ENCODE measurements at regions not wholly inside any gene's neighbourhood (a gene's known extent, or its start where the extent isn't known, plus 50 kb on each side); places are given as distances from the start of the nearest gene placed in this dataset.
A peak's percentile ranks its signal among the peaks of the same experiment; 100 is the strongest.

DNA sequence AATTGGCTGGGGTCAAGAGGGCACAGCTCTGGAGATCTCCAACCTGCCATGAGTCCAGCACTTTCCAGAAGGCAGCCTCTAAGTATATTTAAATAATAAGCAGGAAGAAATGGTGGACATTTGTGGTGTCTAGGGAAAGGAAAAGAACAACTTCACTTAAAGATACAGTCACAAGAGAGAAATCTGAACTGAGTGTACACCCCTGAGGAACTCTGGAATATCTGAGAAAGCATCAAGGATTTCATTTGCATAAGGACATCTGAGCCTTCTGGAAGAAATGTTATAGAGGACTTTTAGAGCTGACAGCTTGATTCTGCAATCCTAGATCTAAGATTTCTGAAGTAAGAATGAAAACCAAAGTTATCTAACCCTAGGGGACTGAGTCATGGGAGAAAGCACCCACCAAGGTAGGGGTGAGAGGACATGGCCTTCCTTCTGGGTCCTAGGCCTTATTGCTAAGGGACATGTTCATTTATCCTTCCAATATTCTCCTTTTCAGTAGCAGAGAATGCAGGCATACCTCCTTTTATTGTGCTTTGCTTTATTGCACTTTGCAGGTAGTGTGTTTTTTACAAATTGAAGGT, 253.4 kb upstream of the SLC24A2 start:
- DNase-seq (ENCODE audit: low read depth), result no peak

DNA sequence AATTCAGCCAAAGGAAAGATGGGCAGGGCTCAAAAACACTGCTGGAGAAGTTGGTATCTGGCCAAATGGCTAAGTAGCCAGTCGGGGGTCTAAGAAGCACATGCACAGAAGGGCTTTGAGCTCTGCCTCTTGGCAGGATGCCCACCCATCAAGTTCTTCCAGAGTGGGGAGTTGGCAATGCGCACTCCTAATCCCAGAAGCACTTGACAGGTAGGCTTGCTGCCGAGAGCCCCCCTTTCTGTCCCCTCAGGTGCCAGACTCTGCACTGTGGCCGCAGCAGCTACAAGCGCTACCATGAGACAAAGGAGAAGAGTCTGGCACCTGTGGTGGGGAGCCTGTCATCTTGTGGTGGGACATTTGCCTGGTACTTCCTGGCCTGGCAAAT, 252.9 kb upstream of the SLC24A2 start:
- DNase-seq (ENCODE audit: low read depth), result no peak

DNA sequence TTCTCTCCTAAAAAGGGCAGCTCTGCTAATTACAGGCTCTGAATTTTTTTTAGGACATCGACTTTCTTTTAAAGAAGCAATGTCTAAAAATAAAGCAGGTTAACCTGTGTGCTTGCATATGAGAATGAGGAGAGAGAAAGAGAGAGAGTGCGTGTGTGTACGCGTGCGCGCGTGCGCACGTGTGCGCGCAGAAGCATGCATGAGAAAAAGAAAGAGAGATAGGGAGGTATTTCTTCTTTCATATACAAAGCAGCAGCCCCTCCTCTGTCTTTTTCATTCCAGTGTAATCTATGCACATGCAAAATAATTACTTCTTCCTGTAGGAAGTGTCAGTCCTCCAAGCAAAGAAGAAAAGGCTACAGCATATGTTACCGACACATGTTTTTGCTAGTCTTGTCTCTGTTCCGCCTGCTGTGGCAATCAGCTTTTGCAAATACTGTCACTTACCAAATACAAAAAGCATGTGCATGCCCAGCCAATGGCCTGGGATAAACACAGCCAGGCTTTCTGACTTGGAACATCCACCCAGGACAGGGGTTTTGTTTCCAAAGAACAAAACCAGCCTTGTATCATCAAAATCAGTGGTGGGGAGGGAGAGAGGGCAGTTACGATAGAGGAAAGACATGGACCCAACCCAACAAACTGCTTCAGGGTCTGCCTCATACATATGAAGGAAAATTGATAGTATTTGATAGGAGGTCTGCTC, 252.3 kb upstream of the SLC24A2 start:
- no peak for DNase-seq (ENCODE audit: low read depth)

DNA sequence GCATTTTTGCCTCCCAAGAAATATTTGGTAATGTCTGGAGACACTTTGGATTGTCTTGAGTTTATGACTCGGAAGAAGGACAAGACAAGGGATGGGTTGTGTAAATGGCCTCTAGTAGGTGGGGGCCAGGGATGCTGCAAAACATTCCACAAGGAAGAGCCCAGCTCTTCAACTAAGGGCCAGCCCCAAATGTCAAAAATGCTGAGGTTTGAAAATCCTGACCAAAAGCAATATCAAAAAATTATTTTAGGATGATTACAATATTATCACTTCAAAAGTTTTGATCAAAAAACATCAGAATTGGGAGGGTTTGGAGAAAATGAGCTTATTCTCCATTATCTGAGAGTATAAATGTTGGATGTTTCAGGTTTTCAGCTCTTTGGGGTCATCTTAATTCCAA, 248.9 kb upstream of the SLC24A2 start:
- DNase-seq (ENCODE audit: low read depth), result no peak

DNA sequence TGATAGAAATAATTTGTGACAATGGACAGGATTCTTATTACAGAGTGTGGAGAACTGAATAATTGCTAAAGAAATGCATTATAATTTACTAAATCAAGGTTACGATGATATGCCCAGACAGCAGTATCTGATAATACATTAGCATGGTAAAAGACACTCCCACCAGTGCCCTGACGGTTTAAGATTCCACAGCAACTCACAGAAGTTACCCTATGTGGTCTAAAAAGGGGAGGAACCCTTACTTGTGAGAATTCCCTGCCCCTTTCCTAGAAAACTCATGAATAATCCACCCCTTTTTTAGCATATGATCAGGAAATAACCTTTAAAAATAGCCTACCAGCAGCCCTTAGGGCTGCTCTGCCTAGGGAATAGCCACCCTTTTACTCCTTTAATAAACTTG, 244.7 kb upstream of the SLC24A2 start:
- no peak for DNase-seq (ENCODE audit: low read depth)

DNA sequence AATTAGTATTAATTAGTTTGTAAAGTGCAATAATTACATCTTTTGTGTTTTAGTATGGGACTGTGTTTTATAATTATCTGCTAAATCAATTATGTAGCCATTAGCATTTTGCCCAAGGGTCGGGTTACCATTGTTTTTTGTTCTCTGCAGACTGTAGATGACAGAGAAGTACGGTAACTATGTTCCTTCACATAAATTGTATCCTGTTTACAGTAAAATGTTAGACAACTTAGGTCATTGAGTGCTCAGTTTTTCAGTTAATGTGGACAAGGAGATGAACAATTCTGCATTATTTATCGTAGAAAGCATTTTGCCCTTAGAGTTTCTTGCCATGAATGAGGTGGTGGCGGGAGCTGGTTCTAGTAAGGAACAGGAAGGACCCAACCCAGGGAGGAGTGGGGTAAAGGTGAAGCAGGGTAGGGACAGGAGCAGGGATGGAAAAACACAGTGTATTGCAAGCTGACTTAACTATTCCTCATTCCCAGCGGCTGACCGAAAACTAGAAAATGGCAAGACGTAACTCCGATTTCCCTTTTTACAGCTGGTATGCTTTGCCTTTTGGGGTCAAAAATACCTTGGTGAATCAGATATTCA, 243.7 kb upstream of the SLC24A2 start:
- no peak for DNase-seq (ENCODE audit: low read depth)

DNA sequence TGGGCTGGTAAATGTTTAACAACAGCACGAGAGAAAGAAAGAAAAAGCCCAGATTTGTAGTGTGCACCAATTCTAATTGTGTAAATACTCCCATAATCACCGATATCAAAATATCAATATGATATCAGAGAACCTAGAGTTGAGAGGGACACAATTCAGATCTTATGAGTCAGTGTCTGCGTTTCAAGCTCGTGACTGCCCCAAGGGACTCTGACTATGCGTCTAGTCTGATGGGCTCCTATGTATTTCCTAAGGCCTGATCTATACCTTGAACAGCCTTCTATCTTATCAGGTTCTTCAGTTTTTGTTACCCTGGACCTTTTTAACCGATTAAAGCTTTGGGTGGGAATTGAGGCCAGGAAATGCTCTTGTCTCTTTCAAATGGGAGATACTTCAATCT, 243.0 kb upstream of the SLC24A2 start:
- no peak for DNase-seq (ENCODE audit: low read depth)

DNA sequence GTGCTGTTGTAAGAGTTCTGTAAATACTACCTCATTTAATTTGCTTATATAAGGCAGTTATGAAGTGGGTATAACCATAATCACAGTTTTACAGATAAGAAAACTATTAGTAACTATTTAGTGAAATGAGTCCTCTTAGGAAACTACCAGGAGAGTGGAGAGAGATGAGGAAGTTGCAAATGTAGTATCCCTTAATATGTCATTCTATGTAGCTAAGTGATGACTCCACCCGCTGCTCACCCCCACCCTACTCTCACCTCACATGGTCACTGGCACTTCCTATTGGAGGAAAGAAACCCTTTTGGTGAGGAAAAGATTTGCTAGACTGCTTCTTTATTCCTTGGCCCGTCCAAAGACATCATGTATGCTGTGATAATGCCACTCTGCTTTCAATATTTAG, 241.8 kb upstream of the SLC24A2 start:
- no peak for DNase-seq (ENCODE audit: low read depth)

DNA sequence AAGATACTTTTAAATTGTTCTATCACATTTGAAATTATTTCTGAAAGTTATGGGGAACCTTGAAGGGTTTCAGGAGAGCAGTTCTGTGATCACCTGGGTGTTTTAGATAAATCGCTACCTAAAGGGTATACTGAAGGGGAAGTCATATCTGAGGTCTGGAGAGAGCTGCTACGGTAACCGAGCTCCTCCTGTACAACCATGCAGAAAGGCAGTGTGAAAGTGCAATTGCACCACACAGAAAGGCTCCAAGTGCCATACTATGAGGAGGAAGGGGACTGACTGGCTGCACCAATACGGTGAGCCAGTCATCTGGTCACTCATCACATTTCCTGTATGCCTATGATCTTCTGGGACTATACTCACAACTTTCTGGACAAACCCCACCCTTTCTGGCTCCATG, 241.4 kb upstream of the SLC24A2 start:
- DNase-seq (ENCODE audit: low read depth), result no peak

DNA sequence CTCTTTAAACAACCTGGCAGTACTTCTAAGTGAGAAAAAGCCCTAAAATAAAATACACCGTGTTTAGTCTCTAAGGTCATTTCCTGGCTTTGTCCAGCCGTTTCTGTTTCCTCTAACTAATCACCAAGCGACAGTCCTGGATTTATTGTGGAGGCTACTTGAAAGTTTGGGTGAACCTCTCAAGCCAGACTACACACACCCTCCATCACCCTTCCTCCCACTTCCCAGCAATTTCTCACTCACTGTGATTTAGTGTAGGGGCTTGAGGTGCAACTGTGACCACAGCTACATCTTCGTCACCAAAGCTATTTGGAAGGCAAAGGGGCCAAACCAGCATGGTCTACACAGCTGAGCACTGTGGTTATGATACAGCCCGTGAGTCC, 240.0 kb upstream of the SLC24A2 start:
- DNase-seq (ENCODE audit: low read depth), result no peak

DNA sequence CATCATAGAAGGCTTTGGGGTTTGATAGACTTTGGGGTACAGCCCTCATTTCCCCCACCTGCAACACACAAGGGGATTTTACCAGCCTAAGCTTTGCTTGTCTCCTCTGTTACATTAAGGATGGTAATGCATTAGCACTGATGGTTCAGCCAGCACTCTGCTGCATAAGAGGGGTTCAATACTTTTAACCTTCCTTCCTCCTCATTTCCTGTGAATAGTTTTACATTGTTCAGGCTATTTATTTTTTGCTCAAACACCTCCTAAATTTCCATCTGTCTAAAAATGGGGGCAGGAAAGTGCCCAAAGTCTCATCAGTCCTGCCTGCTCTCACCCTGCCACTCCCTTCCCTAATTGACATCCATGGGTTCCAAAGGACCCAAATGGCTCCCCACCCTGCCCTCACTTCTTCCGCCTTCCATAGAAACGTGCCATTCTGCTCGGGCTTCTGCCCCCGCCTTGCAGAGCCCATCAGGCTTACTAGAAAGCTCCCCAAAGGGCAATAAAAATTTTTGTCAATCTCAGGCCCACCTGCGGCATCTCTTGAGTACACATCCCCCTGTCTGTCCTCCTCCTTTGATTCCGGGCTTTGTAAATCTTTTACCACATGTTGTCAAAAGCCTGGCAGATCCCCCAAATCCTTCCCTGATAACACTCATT, 239.5 kb upstream of the SLC24A2 start:
- DNase-seq (ENCODE audit: low read depth), result no peak

DNA sequence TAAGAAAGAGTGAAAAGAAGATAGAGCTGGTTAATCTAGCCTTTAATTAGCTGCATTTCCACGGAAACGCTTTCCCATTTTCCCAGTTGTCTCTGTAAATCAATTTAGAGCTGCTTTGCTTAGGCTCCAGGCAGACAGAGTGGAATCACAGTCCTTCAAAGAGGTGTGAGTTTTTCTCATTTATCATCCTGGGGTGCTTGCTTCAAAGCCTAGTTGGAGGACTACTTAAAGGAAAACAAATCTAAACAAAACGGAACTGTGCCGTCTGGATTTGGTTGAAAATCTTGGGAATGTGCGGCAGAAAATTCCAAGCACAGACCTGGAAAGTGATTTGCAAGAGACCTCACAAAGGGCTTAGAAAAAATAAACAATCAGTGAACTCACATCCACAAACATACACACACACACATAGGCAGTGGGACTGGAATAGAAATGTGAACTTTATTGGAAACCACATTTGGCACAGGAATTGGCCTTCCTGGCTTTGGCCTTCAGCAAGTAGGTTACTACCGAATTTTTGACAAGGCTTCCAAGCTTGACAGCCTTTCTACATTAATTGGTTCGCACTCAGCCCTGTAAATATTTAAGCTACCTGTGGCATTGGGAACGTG, 235.2 kb upstream of the SLC24A2 start:
- no peak for DNase-seq (ENCODE audit: low read depth)

DNA sequence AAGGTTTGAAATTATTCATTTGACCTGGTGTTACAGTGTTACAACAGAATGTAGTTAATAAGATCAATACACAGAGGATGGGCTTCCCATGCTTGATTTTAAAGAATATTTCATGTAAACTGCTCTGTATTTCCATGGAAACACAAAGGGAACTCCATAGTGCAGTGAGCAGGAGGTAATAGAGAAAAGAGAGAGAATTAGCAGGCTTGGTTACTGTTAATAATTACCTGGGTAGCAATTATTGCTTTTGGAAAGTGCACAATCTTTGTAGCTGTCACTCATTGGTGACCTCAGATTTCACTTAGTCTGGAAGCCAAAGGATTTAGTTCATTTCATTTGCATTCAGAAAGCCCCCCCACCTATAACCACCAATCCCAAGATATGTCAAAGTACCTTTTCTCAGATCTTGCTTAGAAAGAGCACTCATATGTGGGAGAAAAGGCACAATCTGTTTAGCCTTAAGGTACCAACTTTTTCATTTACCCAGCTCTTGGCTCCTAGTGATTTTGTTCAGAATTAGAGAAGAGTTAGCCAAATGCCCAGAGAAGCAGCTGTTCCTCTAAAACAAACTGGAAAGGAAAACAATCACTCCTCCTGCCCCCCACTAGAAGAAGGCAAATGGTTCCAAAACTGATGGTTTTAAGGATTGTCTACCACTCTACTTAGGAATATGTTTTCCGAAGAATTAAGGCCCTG, 234.5 kb upstream of the SLC24A2 start:
- DNase-seq (ENCODE audit: low read depth), result no peak

DNA sequence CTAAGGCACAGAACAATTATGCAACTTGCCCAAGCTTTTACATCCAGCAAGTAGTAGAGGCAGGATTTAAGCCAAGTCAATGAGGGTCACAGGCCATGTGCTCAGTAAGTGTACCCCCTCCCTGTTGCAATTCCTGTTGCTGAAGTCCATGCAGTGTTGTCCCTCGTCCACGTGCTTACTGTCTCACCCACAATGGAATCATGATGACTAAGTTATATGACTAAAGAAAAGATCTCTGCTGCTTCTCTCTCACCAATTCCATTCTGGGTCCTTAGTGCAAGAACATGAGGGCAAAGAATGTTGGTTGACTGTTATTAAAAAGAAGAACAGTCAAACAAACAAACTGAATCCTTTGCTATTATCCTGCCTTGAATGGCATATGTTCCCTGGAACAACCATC, 233.6 kb upstream of the SLC24A2 start:
- peak; percentile 16 for DNase-seq (ENCODE audit: low read depth)

DNA sequence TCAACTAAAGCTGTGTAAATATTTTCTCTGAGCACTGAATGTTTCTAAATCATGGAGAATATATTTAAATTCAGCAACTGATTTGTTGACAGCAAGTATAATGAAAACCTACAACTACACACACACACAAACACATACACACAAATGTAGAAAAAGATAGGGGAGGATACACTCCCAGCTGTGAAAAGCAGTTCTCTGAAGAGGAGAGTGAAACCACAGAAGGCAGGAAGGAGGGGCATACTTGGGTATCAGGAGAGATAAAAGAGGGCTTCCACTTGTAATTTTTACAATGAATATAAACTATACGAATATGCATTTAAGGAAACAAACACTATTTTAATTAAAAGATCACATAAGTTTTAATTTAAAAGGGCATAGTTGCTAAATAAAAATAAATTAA, 227.8 kb upstream of the SLC24A2 start:
- no peak for DNase-seq (ENCODE audit: low read depth)

DNA sequence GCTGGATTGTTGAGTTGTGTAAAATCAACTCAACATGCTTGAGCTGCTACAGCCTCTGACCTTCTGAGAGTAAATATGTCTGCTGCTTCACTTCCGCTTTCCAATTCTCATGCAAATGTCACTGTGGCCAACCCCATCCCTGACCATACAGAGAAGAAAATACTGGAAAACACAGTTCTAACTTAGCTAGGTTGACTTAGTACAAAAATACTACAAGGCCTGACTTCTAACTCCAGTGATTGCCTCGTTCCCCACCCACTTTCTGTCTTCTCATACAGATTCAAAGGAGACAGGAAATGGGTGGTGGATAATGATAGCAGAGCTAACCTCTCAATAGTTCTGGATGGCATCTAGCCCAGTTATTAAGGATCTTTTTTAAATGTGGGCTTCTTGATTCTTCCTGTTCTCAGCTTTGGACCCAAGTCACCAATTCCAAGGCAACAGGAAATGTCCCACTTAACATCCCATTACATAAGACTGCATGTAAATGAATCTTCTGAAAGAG, 226.6 kb upstream of the SLC24A2 start:
- DNase-seq (ENCODE audit: low read depth), result no peak

DNA sequence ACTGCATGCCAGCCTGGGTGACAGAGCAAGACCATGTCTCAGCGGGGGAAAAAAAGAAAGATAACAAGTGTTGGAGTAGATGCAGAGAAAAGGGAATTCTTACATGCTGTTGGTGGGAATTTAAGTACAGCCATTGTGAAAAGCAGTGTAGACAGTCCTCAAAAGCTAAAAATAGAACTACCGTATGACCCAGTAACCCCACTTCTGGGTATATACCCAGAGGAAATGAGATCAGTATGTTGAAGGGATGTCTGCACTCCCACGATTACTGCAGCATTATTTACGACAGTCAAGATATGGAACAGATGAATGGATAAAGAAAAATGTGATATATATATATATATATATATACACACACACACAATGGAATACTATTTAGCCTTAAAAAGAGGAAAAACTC, 225.3 kb upstream of the SLC24A2 start:
- DNase-seq (ENCODE audit: low read depth), result no peak

DNA sequence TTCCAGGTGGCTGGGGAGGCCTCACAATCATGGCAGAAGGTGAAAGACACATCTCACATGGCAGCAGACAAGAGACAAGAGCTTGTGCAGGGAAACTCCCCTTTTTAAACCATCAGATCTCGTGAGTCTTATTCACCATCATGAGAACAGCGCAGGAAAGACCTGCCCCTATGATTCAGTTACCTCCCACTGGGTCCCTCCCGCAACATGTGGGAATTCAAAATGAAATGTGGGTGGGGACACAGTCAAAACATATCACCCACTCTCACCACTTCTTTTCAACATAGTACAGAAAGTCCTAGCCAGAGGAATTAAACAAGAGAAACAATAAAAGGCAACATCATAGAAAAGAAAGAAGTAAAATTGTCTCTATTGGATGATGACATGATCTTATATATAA, 223.4 kb upstream of the SLC24A2 start:
- no peak for DNase-seq (ENCODE audit: low read depth)

DNA sequence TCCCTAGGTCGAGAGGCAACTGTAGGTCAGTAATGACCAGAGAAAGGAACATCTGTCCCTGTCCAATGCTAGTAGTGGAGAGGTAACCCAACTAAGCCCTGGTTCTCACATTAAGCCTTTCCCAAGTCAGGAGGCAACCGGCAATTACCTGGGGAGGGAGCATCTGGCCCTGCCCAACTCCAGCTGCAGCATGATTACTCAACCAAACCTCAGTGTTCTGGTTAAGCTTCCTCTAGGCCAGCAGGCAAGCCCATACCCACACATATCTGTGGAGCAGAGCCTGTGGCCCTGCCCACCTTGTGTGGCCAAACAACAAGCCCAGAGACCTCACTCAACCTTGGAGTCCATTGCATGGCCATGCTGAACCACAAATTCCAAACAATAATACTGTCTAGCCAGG, 220.8 kb upstream of the SLC24A2 start:
- DNase-seq (ENCODE audit: low read depth), result no peak

DNA sequence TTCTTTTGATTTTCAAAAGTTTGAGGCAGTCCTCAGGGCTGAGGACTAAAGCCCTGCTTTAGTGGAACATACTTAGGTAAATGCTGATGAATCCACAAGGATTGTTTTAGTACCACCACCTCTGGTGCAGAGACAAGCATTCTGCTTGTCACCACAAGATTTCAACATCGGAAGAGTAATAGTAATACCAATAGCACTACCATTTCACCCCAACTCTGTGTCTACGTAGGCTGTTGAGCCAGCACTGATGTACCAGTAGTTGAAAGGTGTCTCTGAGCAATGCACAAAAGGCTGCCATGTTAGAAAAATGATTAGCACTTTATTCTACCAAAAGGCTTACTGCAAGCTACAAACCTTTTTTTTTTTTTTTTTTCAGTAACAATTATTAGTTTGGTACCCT, 213.2 kb upstream of the SLC24A2 start:
- DNase-seq (ENCODE audit: low read depth), result no peak

DNA sequence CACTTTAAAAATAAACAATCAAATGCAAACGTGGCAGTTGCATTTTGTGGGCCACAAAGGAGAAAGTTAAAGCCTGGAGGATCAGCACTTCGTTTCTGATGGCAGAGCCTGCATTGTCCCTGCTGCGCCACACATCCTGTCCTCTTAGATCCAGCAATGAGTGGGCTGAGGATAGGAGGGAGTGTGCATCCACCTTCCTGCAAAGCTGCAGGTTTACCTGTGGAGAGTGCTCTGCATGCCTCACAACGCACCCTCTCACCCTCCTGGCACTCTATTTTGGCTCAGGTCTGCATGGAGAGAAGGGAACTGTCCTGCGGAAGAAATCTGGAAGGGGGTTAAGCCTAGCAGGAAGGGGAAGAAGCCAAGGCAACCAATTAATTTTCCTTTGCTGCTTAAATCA, 212.2 kb upstream of the SLC24A2 start:
- no peak for DNase-seq (ENCODE audit: low read depth)

DNA sequence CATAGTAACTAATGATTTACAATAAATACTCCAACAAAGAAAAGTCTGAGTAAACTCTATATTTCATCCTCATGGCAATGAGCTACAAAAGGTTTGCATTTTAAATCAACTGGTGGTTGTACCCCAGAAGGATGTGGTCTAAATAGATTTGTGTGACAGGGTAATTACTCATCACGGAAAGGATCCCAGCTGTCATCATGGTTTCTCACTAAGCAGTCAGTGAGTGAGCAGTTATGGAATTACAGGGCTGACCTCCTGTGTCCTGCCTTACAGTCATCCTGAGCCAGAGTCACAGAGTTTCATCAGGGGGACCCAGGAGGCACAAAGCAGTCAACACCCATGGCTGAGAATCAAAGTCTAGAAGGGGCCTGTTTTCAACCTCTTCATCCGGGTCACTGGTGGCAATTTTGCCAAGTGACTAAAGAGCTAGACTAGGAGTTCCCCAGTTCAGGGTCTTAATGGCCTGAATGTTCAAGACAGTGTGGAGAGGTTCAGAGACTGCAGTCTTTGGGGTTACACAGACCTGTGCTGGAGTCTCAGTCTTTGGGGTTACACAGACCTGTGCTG, 210.7 kb upstream of the SLC24A2 start:
- peak; percentile 79 for DNase-seq (ENCODE audit: low read depth)
